Fibroblast of skin of scalp (primary cell): ENCODE measurements at regions not wholly inside any gene's neighbourhood (a gene's known extent, or its start where the extent isn't known, plus 50 kb on each side); places are given as distances from the start of the nearest gene placed in this dataset.
"Not testable (repeated sequence)": the region's sequence is repeated elsewhere in the genome, so short reads cannot be mapped to it uniquely, and the experiment has no call there.

Source experiments
- DNase-seq: peaks from one replicate; pipeline ENCODE4 v3.0.0-alpha.2; 2013

- DNase-seq = no peak
These were observed 70.1 kb downstream of the FBXO4 start for GRCh38 chr5:41995193-41995592.

GRCh38 chr5:42001673-42002072 is 76.6 kb downstream of the FBXO4 start:
- DNase-seq = no peak

- DNase-seq = not testable (repeated sequence)
These were observed 78.8 kb downstream of the FBXO4 start for GRCh38 chr5:42003852-42004251.

- peak; percentile 27 for DNase-seq
These were observed 80.6 kb downstream of the FBXO4 start for GRCh38 chr5:42005561-42006153.

- DNase-seq = no peak
These were observed 88.5 kb downstream of the FBXO4 start for GRCh38 chr5:42013561-42013960.

- DNase-seq = no peak
These were observed 90.2 kb downstream of the FBXO4 start for GRCh38 chr5:42015254-42015653.

- DNase-seq = peak; percentile 57
These were observed 90.6 kb downstream of the FBXO4 start for GRCh38 chr5:42015681-42016080.

- peak; percentile 65 for DNase-seq
These were observed 95.9 kb downstream of the FBXO4 start for GRCh38 chr5:42020788-42021530.

GRCh38 chr5:42021923-42022322 is 96.8 kb downstream of the FBXO4 start:
- DNase-seq = no peak

GRCh38 chr5:42022383-42022972 is 97.4 kb downstream of the FBXO4 start:
- no peak for DNase-seq

- no peak for DNase-seq
These were observed 101.4 kb downstream of the FBXO4 start for GRCh38 chr5:42026446-42026845.

GRCh38 chr5:42032137-42032536 is 107.1 kb downstream of the FBXO4 start:
- no peak for DNase-seq

- DNase-seq = no peak
These were observed 110.4 kb downstream of the FBXO4 start for GRCh38 chr5:42035526-42035925.

GRCh38 chr5:42036379-42036778 is 111.3 kb downstream of the FBXO4 start:
- no peak for DNase-seq

- DNase-seq = no peak
These were observed 112.4 kb downstream of the FBXO4 start for GRCh38 chr5:42037379-42037932.

- no peak for DNase-seq
These were observed 118.3 kb downstream of the FBXO4 start for GRCh38 chr5:42043400-42043799.

GRCh38 chr5:42057254-42057690 is 132.2 kb downstream of the FBXO4 start:
- peak; percentile 42 for DNase-seq

GRCh38 chr5:42059291-42059690 is 134.2 kb downstream of the FBXO4 start:
- DNase-seq = no peak

- no peak for DNase-seq
These were observed 134.8 kb downstream of the FBXO4 start for GRCh38 chr5:42059778-42060464.

- DNase-seq = no peak
These were observed 136.0 kb downstream of the FBXO4 start for GRCh38 chr5:42061121-42061520.

GRCh38 chr5:42064821-42065220 is 139.7 kb downstream of the FBXO4 start:
- DNase-seq = no peak

- DNase-seq = no peak
These were observed 141.1 kb downstream of the FBXO4 start for GRCh38 chr5:42066131-42066530.

- DNase-seq = no peak
These were observed 149.3 kb downstream of the FBXO4 start for GRCh38 chr5:42074353-42074752.
